ENCODE measurements at regions not wholly inside any gene's neighbourhood (a gene's known extent, or its start where the extent isn't known, plus 50 kb on each side); places are given as distances from the start of the nearest gene placed in this dataset.

DNA sequence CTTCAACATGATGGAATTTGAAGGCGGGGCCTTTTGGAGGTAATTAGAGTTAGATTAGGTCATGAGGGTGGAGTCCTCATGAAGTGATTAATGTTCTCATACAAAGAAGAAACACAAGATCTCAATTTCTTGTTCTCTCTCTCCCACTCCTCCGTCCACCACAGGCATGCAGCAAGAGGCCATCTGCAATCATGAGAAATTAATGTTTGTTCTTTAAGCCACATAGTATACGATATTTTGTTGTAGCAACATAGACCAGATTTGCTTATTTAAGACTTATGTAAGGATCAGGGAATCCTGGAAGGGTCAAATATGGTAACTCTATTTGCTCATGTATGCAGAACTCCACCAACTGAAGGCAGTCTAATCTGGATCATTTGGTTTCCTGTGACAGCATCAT is 429.0 kb downstream of the LRIG3 start:
- H3K4me3 Mint-ChIP-seq = no peak overlapping the region
- H3K27ac Mint-ChIP-seq = no peak overlapping the region
- no peaks in the 10 kb centered on the region for H3K36me3 Mint-ChIP-seq
- H3K9me3 Mint-ChIP-seq = peaks cover 4% of the 10 kb centered on the region
- no peak for ATAC-seq
- no peak for DNase-seq (ENCODE audit: low spot score)
- no peaks in the 10 kb centered on the region for H3K27me3 Mint-ChIP-seq
- H3K4me1 Mint-ChIP-seq (ENCODE audit: low read depth in 2 of 2) = no peaks in the 10 kb centered on the region

DNA sequence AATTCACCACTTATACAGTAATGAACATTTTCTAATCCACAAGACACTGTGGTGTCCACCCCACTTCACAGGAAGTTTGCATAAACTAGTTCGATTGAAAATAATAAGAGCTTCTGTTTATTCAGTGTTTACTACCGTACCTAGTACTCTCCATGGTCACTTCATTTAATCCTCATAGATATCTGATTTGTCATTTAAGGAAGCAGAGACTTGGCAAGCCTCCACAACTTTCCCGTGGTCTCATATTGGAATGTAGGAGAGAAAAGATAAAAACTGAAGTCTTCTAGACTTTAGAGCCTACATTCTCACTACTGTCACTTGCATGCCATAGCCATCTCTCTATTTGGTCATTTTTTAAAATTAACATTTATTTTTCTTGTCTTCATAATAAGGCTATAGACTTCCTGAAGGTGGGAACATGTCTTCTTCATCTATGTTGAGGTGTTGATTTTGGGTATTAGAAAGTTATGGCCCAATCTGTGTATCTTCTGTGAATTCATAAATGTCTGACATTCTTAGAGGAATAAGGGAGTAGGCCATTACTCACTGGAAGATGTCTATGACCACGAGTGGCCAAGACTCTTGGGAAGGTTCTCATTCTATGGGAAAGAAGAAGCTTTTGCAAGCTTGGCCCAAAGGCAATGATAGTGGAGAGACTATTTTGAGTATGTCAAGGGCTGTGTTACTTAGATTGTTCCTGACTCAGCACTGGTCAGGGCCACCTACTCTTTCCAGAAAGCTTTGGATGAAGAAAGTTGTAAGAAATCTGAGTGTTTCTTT is 423.7 kb downstream of the LRIG3 start:
- no peak for DNase-seq (ENCODE audit: low spot score)
- H3K4me1 Mint-ChIP-seq (ENCODE audit: low read depth in 2 of 2) = no peaks in the 10 kb centered on the region
- ATAC-seq = no peak
- H3K27me3 Mint-ChIP-seq = no peaks in the 10 kb centered on the region
- H3K4me3 Mint-ChIP-seq = no peak overlapping the region
- H3K27ac Mint-ChIP-seq = no peak overlapping the region
- peaks cover 4% of the 10 kb centered on the region for H3K9me3 Mint-ChIP-seq
- H3K36me3 Mint-ChIP-seq = no peaks in the 10 kb centered on the region

DNA sequence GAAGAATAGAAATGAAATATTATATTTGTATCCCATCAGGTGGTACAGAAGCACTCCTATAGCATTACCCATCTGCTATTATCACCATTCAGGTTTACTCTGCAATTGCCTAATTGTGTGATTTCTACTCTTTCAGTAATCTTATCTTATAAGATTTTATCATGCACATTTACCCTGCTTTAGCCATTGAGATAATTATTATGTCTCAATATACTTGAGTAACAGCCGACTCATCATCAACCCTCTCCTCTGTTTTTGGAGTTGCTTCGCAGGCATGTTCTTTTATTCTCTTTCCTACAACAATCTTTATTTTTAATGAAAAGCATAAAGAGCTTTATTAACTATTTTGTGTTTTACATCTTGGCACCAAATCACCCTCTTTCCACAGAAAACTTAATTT is 419.9 kb downstream of the LRIG3 start:
- no peak overlapping the region for H3K27ac Mint-ChIP-seq
- no peak overlapping the region for H3K4me3 Mint-ChIP-seq
- no peaks in the 10 kb centered on the region for H3K27me3 Mint-ChIP-seq
- H3K4me1 Mint-ChIP-seq (ENCODE audit: low read depth in 2 of 2) = no peaks in the 10 kb centered on the region
- ATAC-seq = no peak
- peaks cover 1% of the 10 kb centered on the region for H3K9me3 Mint-ChIP-seq
- DNase-seq (ENCODE audit: low spot score) = no peak
- no peaks in the 10 kb centered on the region for H3K36me3 Mint-ChIP-seq

DNA sequence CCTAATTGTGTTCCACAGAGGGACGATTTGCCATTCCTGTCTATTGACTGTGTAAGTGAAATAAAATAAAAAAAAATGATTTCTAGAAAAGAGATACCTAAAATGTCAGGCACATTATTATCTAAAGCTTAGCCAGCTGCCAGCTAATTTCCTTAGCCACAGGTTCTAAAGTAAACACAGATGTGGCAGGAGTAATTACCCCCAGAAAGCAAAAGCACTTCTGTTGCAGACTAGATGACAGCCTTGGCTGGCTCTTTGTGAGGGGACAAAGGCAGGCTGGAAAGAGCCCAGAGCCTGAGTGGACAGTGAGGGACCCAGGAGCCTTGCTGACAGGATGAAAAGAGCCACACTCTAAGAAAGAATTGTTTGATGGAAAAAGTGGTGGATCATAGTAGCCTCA is 418.1 kb downstream of the LRIG3 start:
- H3K9me3 Mint-ChIP-seq = peaks cover 4% of the 10 kb centered on the region
- H3K27me3 Mint-ChIP-seq = no peaks in the 10 kb centered on the region
- H3K27ac Mint-ChIP-seq = no peak overlapping the region

DNA sequence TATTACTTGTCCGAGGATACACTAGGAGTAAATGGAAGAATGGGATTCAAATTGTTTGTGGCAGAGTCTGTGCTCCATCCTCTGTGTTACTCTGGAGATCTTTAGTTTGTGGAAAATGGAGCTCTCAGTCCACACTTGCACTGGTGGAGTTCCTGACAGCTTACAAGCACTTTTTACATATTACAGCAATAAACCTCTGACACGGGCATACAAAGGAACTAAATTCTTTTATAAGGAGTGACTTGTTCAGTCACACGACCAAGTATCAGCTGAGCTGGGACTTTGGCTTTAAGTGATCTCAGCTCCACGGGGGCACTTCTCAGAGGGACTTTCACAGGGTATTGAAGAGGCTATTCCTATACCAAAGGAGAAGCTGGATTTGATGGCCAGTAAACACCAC is 417.5 kb downstream of the LRIG3 start:
- Mint-ChIP-seq H3K27me3 (no peaks in the 10 kb centered on the region), H3K36me3 (no peaks in the 10 kb centered on the region), H3K27ac (no peak overlapping the region), H3K4me3 (no peak overlapping the region), H3K9me3 (peaks cover 4% of the 10 kb centered on the region), H3K4me1 (ENCODE audit: low read depth in 2 of 2) (no peaks in the 10 kb centered on the region)
- no peak for DNase-seq (ENCODE audit: low spot score)
- ATAC-seq = no peak

More for the DNA sequence above, 418.1 kb downstream of the LRIG3 start:
- Mint-ChIP-seq H3K4me3 (no peak overlapping the region), H3K4me1 (ENCODE audit: low read depth in 2 of 2) (no peaks in the 10 kb centered on the region), H3K36me3 (no peaks in the 10 kb centered on the region)
- no peak for DNase-seq (ENCODE audit: low spot score)
- no peak for ATAC-seq

DNA sequence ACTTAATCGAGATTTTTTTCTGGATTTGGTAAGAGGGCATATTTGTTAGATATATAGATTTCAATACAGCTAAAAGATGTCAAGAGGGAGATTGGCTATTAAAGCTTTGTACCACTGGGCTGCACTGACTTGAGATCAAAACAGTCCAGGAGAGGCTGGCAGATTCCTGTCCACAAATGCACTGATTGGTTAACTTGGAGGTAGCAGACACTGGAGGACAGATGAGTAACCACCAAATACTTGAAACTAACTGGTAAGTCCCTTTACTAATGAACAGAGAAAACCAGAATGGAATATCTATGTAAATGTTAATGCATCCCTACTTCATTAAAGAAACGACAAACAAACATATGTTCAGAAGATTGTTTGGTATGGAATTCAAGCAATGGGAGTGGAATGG is 416.6 kb downstream of the LRIG3 start:
- Mint-ChIP-seq H3K27me3 (no peaks in the 10 kb centered on the region), H3K4me3 (no peak overlapping the region), H3K27ac (no peak overlapping the region), H3K9me3 (peaks cover 9% of the 10 kb centered on the region), H3K4me1 (ENCODE audit: low read depth in 2 of 2) (no peaks in the 10 kb centered on the region), H3K36me3 (no peaks in the 10 kb centered on the region)
- ATAC-seq = no peak
- no peak for DNase-seq (ENCODE audit: low spot score)

DNA sequence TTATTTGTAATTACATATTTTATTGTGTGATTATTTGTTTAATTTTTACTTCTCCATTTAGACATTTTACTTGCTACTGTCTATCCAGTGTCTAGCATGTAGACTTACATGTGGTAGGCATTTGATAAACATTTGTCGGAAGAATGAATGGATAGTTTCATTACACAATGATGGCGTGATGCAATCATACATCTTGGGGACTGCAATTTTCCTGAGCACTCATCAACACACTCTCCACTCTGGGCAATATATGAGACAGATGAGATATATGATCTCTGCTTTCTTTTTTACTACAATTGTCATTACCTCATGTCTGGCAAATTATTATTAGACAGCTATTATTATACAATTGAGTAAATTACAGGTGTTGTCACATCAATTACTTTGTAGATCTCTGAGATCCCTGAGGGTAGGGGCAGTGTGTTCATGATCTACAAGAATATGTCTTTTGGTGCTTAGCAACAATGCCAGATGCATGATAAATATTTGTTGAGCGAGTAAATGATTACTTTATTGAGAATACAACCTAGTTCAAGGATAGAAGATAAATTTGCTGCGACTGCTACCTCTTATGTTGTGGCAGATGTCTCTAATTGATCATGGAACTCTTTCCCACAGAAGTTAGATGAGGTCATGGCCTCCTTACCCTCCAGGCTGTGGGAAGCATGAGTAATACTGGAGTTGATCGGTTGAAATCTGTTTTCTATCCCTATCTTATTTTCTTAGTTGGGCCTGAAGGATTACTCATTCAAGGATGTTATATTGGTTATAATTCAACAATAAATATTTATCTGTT is 416.0 kb downstream of the LRIG3 start:
- Mint-ChIP-seq H3K36me3 (no peaks in the 10 kb centered on the region), H3K4me3 (no peak overlapping the region), H3K27me3 (no peaks in the 10 kb centered on the region), H3K4me1 (ENCODE audit: low read depth in 2 of 2) (no peaks in the 10 kb centered on the region), H3K27ac (no peak overlapping the region), H3K9me3 (peaks cover 9% of the 10 kb centered on the region)
- DNase-seq (ENCODE audit: low spot score) (no peak), ATAC-seq (no peak)

DNA sequence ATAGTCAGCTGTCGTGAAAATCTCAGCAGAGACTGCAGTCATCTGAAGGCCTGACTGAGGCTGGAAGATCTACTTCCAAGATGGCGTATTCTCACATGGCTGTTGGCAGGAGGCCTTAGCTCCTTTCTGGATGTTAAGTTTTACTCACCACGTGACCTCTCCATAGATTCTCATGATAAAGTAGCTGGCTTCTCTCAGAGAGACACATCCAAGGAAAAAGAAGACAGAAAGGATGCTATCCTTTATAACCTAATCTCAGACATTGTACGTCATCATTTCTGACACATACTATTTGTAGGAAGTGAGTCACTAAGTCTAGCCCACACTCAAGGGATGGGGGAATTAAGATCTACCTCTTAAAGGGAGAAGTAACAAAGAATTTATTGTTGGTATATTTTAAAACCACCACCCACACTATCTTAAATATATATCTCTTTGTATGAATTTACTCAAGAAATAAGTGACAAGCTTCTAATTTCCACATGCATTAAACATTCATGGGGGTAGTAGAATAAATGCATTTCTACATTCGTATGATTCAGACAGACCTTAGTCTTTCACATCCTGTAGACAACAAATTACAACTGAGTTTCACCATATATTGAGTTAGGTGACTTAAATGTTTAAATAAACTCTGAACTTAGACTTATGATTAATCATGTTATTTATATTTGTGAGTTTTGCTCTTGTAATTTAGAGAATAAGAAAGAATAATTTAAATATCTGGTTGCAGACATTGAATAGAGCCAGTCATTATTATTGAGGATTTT is 411.0 kb downstream of the LRIG3 start:
- Mint-ChIP-seq H3K27ac (no peak overlapping the region), H3K27me3 (no peaks in the 10 kb centered on the region), H3K36me3 (no peaks in the 10 kb centered on the region), H3K4me3 (no peak overlapping the region), H3K9me3 (peaks cover 19% of the 10 kb centered on the region), H3K4me1 (ENCODE audit: low read depth in 2 of 2) (no peaks in the 10 kb centered on the region)
- no peak for DNase-seq (ENCODE audit: low spot score)
- ATAC-seq = no peak

DNA sequence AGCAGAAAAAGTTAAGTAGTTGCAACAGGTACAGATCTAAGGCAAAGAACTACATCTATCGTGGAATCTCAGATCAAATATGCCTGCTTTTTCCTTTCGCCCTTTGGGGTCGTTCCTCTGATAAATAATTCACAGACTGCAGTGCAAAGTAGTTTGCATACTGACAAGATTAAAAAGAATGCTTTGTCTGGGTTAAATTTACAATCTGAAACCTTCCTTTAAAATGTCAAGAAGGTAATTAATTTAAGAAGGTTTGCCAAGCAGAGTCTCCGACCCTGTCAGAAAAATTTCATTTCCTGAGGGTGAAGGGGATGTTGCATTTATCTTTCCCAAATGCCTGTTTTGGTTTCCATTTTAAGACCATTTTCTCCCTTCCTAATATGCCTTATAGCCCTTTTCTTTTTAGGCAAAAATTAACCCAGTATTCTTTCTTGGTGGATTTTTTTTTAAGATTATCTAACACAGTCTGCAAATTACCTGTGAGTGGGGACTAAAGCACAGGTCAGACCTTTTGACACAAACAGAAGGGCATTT is 406.9 kb downstream of the LRIG3 start:
- no peaks in the 10 kb centered on the region for H3K4me1 Mint-ChIP-seq (ENCODE audit: low read depth in 2 of 2)

DNA sequence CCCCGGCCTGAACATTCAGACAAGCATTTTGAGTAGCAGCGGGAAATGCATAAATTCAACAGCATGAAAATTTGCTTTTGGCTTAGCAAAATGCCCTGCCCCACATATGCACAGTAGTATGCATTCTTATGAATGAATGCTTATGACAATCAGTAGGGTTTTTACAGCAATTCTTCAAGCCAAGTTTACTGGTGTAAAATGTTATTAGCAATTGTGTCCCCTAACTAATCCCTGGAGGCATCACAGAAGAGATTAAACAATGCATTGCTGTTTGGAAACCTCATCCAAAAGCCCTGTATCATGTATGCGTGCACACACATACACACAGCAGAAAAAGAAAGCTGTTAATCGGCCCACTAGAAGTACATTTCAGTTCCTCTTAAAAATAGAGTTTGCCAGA is 406.5 kb downstream of the LRIG3 start:
- ATAC-seq (no peak), DNase-seq (ENCODE audit: low spot score) (no peak)
- Mint-ChIP-seq H3K27me3 (no peaks in the 10 kb centered on the region), H3K27ac (no peak overlapping the region), H3K4me1 (ENCODE audit: low read depth in 2 of 2) (no peaks in the 10 kb centered on the region), H3K9me3 (peaks cover 26% of the 10 kb centered on the region), H3K4me3 (no peak overlapping the region), H3K36me3 (peaks cover 9% of the 10 kb centered on the region)

More for the DNA sequence above, 406.9 kb downstream of the LRIG3 start:
- Mint-ChIP-seq H3K4me3 (no peak overlapping the region), H3K27me3 (no peaks in the 10 kb centered on the region), H3K36me3 (peaks cover 5% of the 10 kb centered on the region), H3K27ac (no peak overlapping the region), H3K9me3 (peaks cover 22% of the 10 kb centered on the region)
- ATAC-seq (no peak), DNase-seq (ENCODE audit: low spot score) (no peak)

DNA sequence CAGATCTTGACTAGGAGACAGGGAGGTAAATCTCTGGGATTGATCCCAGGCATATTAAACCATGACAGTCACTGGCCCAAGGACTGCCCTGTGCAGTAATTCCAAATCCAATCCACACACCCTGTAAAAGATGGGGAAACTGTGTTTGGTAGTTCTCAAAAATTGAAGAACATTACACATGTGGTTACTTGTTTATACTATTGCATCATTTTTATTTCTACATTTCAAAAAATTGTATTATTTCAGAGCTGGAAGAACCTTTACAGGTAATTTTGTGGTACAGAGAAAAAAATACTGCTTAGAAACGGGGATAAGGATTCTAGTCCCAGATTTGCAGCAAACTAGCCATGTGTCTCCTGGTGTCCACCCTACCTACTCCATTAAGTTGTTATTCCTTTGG is 400.5 kb downstream of the LRIG3 start:
- no peak for ATAC-seq
- Mint-ChIP-seq H3K27ac (no peak overlapping the region), H3K36me3 (peaks cover 11% of the 10 kb centered on the region), H3K4me3 (no peak overlapping the region), H3K27me3 (no peaks in the 10 kb centered on the region), H3K4me1 (ENCODE audit: low read depth in 2 of 2) (no peaks in the 10 kb centered on the region), H3K9me3 (peaks cover 20% of the 10 kb centered on the region)
- DNase-seq (ENCODE audit: low spot score) = no peak

DNA sequence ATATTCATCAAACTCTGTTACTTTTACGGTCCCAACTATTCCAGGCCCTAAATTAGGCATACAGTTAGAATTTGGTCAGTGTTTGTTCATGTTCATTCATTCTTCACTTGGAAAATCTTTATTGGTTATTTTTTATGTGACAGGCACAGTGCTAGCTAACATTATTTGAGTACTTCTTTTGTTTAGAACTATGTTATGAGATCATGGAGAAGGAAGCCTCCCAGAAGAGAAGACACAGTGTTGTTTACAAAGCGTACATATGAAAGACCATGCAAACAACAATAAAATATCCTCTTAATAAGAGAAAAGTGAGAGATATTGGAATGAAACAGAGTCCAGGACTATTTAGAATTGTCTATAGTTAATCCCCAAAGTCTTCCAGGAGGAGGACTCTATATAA is 399.2 kb downstream of the LRIG3 start:
- ATAC-seq (no peak), DNase-seq (ENCODE audit: low spot score) (no peak)
- peaks cover 11% of the 10 kb centered on the region for H3K36me3 Mint-ChIP-seq
- H3K9me3 Mint-ChIP-seq = peaks cover 24% of the 10 kb centered on the region
- H3K4me1 Mint-ChIP-seq (ENCODE audit: low read depth in 2 of 2) = no peaks in the 10 kb centered on the region
- no peak overlapping the region for H3K27ac Mint-ChIP-seq
- no peak overlapping the region for H3K4me3 Mint-ChIP-seq
- no peaks in the 10 kb centered on the region for H3K27me3 Mint-ChIP-seq

DNA sequence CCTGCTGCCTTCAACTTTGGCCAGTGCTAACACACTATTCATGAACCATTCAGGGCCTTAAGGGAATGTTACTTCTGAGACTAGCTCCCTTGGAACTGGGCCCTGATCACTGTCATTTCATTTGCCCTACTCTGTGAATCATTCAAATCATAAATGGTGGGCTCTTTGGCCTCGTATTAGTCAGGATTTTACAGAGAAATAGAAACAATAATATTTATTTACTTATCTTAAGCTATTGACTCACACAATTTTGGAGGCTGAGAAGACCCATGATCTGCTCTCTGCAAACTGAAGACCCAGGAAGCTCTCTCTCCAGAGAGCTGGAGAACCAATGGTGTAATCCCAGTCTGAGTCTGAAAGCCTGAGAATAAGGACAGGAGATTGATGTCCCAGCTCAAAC is 398.5 kb downstream of the LRIG3 start:
- Mint-ChIP-seq H3K4me1 (ENCODE audit: low read depth in 2 of 2) (no peaks in the 10 kb centered on the region), H3K27me3 (no peaks in the 10 kb centered on the region)

DNA sequence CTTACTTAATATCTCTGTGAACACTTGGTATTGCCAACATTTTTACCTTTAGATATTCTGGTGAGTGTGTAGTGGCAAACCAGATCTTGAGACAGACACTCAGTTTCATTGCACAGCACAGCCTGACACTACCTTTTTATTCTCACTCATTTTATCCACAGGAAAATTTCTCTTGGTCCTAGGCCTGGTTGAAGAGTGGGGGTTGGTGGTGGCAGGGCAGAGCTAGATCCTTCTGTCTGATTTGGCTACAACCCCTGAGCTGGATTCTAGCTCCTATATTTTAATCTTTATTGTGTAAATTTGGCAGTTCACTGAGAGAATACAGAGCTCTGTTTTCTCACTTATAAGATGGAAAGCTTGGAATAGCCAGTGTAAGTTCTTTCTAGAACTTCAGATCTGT is 396.9 kb downstream of the LRIG3 start:
- no peaks in the 10 kb centered on the region for H3K27me3 Mint-ChIP-seq
- DNase-seq (ENCODE audit: low spot score) (no peak), ATAC-seq (no peak)
- no peak overlapping the region for H3K4me3 Mint-ChIP-seq
- peaks cover 6% of the 10 kb centered on the region for H3K36me3 Mint-ChIP-seq
- H3K9me3 Mint-ChIP-seq = peaks cover 12% of the 10 kb centered on the region
- H3K27ac Mint-ChIP-seq = no peak overlapping the region
- H3K4me1 Mint-ChIP-seq (ENCODE audit: low read depth in 2 of 2) = no peaks in the 10 kb centered on the region

More for the DNA sequence above, 398.5 kb downstream of the LRIG3 start:
- Mint-ChIP-seq H3K9me3 (peaks cover 18% of the 10 kb centered on the region), H3K4me3 (no peak overlapping the region), H3K36me3 (peaks cover 11% of the 10 kb centered on the region), H3K27ac (no peak overlapping the region)
- ATAC-seq (no peak), DNase-seq (ENCODE audit: low spot score) (no peak)
